GM12878 (cell line): ENCODE measurements at regions not wholly inside any gene's neighbourhood (a gene's known extent, or its start where the extent isn't known, plus 50 kb on each side); places are given as distances from the start of the nearest gene placed in this dataset.

Source experiments
- ATAC-seq: fragments of 200-7000 bp; cut with Tn5 transposase; 3 replicates; pipeline ENCODE4 v1.9.1; 2020; ENCODE audit warnings: mild to moderate bottlenecking, moderate library complexity
- BruUV-seq: library from RNA; stranded (reverse); fragments of 400-500 nt; replicated peaks from 2 replicates; lab custom pipeline; 2021; lab: Mats Ljungman, UMichigan
- CTCF ChIA-PET: fragments of 300-600 bp; sonication (Branson Sonifier 250); formaldehyde crosslinking; extraction: SDS; loops from one replicate; lab custom pipeline; 2021; ENCODE audit warnings: inconsistent platforms; lab: Yijun Ruan, JAX
- POLR2A ChIA-PET: fragments of 350-600 bp; formaldehyde crosslinking; extraction: SDS; loops from one replicate; lab custom pipeline; 2021; ENCODE audit warnings: inconsistent platforms; lab: Charles Lee
- RAD21 ChIA-PET: fragments of 300-600 bp; sonication (Branson Sonifier 250); formaldehyde crosslinking; loops from one replicate; lab custom pipeline; 2023; ENCODE audit warnings: antibody characterized with exemption; ENCODE audit not compliant: unreplicated experiment; lab: Charles Lee
- SMC1A ChIA-PET: fragments of 300-600 bp; sonication (Branson Sonifier 250); formaldehyde crosslinking; loops from one replicate; lab custom pipeline; 2023; ENCODE audit not compliant: unreplicated experiment, uncharacterized antibody; lab: Charles Lee
- DNase-seq: peaks from one replicate; pipeline ENCODE4 v3.0.0-alpha.2; 2011; ENCODE audit warnings: low read depth, low spot score
- FAIRE-seq: peaks from 3 replicates; lab custom pipeline; 2011; peaks lifted over from hg19 to GRCh38; lab: Jason Lieb, UNC
- H2AFZ ChIP-seq: 2 replicates; pipeline ENCODE4 v1.6.0; 2011; ENCODE audit warnings: low read depth, low read length, control low read depth; ENCODE audit not compliant: control insufficient read depth
- H3K27ac ChIP-seq: 2 replicates; pipeline ENCODE4 v1.5.1; 2011; ENCODE audit warnings: control low read depth; ENCODE audit not compliant: control insufficient read depth, insufficient read depth
- H3K27me3 ChIP-seq, 2 experiments: replicated peaks in 1 of 2; 2 replicates each; pipeline versions ENCODE4 v1.6.0 to v1.6.1; 2011; ENCODE audit warnings: low read length in 1 of 2; ENCODE audit not compliant: control insufficient read depth in 2 of 2, insufficient read depth in 2 of 2
- H3K36me3 ChIP-seq, 2 experiments: 2 replicates each; pipeline ENCODE4 v1.5.1; 2011; ENCODE audit warnings: low read length in 1 of 2; ENCODE audit not compliant: control insufficient read depth in 2 of 2, insufficient read depth in 2 of 2
- H3K4me1 ChIP-seq: 2 replicates; pipeline ENCODE4 v1.6.1; 2011; ENCODE audit warnings: mild to moderate bottlenecking, low read length, moderate library complexity, mixed read lengths; ENCODE audit not compliant: control insufficient read depth, insufficient read depth
- H3K4me2 ChIP-seq: 2 replicates; pipeline ENCODE4 v1.6.0; 2011; ENCODE audit warnings: control low read depth; ENCODE audit not compliant: control insufficient read depth, insufficient read depth
- H3K4me3 ChIP-seq: fragments of 200-600 bp; sonication (generic); 2 replicates; pipeline ENCODE4 v1.5.1; 2016
- H3K79me2 ChIP-seq: 2 replicates; pipeline ENCODE4 v1.6.0; 2011; ENCODE audit warnings: low read length; ENCODE audit not compliant: control insufficient read depth, insufficient read depth
- H3K9ac ChIP-seq: 2 replicates; pipeline ENCODE4 v1.8.0; 2011; ENCODE audit warnings: low read length, control low read depth, mixed read lengths; ENCODE audit not compliant: control insufficient read depth, insufficient read depth
- H3K9me3 ChIP-seq: replicated peaks from 3 replicates; pipeline ENCODE4 v1.5.1; 2011; ENCODE audit warnings: mild to moderate bottlenecking, low read length; ENCODE audit not compliant: control insufficient read depth, insufficient read depth
- H4K20me1 ChIP-seq: 2 replicates; pipeline ENCODE4 v1.6.0; 2011; ENCODE audit not compliant: control insufficient read depth, insufficient read depth
- CHD2 ChIP-seq: IDR thresholded peaks from 2 replicates; pipeline ENCODE4 v1.6.1; 2011; ENCODE audit warnings: low read depth, low read length, improper control_type of control experiment, borderline replicate concordance
- ETV6 ChIP-seq, 2 experiments: fragments of 450-650 bp in 1 of 2; IDR thresholded peaks in 1 of 2; conservative IDR thresholded peaks in 1 of 2; 2 replicates each; pipeline ENCODE4 v1.6.1; 2014; ENCODE audit warnings: antibody characterized with exemption in 1 of 2, borderline replicate concordance in 1 of 2, low read depth in 1 of 2, mild to moderate bottlenecking in 1 of 2, moderate library complexity in 1 of 2
- IRF4 ChIP-seq: IDR thresholded peaks from 2 replicates; pipeline ENCODE4 v1.6.1; 2011; ENCODE audit warnings: low read depth, low read length
- JUND ChIP-seq: IDR thresholded peaks from 2 replicates; pipeline ENCODE4 v1.6.1; 2012; ENCODE audit warnings: low read depth, mild to moderate bottlenecking, low read length, improper control_type of control experiment, moderate library complexity
- KAT2A ChIP-seq: conservative IDR thresholded peaks from 2 replicates; pipeline ENCODE4 v1.6.1; 2011; ENCODE audit warnings: low read depth, low read length; ENCODE audit not compliant: control insufficient read depth
- MYB ChIP-seq: fragments of 150-350 bp; IDR thresholded peaks from 2 replicates; pipeline ENCODE4 v1.6.1; 2014; ENCODE audit warnings: mild to moderate bottlenecking, low read depth, low read length, borderline replicate concordance
- NFYA ChIP-seq: IDR thresholded peaks from 2 replicates; pipeline ENCODE4 v1.6.1; 2011; ENCODE audit warnings: low read depth, mild to moderate bottlenecking, low read length, improper control_type of control experiment, borderline replicate concordance
- NFYB ChIP-seq: IDR thresholded peaks from 2 replicates; pipeline ENCODE4 v1.6.1; 2011; ENCODE audit warnings: low read depth, mild to moderate bottlenecking, low read length, improper control_type of control experiment, moderate library complexity; ENCODE audit not compliant: insufficient read depth
- SIX5 ChIP-seq: IDR thresholded peaks from 2 replicates; pipeline ENCODE4 v1.6.1; 2011; ENCODE audit warnings: mild to moderate bottlenecking, low read depth, low read length, moderate library complexity; ENCODE audit not compliant: severe bottlenecking
- SMAD1 ChIP-seq: fragments of 450-650 bp; IDR thresholded peaks from 2 replicates; pipeline ENCODE4 v1.6.1; 2018; ENCODE audit warnings: mild to moderate bottlenecking, low read depth; ENCODE audit not compliant: partially characterized antibody
- ZNF384 ChIP-seq: IDR thresholded peaks from 2 replicates; pipeline ENCODE4 v1.6.1; 2012; ENCODE audit warnings: low read depth, mild to moderate bottlenecking, low read length, improper control_type of control experiment, borderline replicate concordance
- WGBS: methylation state at CpG from one replicate; pipeline ENCODE4 v1.1.6; 2016; ENCODE audit warnings: low lambda C conversion rate; ENCODE audit not compliant: insufficient replicate concordance, insufficient coverage; ENCODE audit errors: missing lambda C conversion rate; 5-methylcytosine and 5-hydroxymethylcytosine counted together
- in situ Hi-C: fragments of 300-500 bp; cut with MboI; formaldehyde crosslinking; loops from 9 replicates; pipeline ENCODE4 v1.14.3; 2018; ENCODE audit warnings: mixed read lengths
- intact Hi-C: fragments of 100-400 bp; cut with micrococcal nuclease; formaldehyde crosslinking; loops from one replicate; pipeline ENCODE4 v1.14.2; 2022; ENCODE audit not compliant: unreplicated experiment
- TF ChIP-seq, protein P1 (sequence below): fragments of 450-650 bp; IDR thresholded peaks from 2 replicates; pipeline ENCODE4 v1.6.1; 2014; ENCODE audit warnings: mild to moderate bottlenecking
- TF ChIP-seq, protein P2 (sequence below): IDR thresholded peaks from 2 replicates; pipeline ENCODE4 v1.6.1; 2011; ENCODE audit warnings: low read depth, mild to moderate bottlenecking, low read length, moderate library complexity, borderline replicate concordance; ENCODE audit errors: extremely low read depth

DNA sequence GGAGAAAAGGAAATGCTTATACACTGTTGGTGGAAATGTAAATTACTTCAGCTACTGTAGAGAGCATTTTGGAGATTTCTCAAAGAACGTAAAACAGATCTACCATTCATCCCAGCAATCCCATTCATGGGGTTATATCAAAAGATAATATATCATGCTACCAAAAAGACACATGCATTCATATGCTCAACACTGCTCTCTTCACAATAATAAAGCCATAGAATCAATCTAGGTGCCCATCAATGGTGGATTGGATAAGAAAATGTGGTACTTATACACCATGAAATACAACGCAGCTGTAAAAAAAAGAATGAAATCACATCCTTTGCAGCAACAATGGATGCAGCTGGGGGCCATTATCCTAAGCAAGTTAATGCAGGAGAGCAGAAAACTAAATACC, 1487.7 kb upstream of the SEL1L start:
- CTCF ChIA-PET, result no interaction called here
- SMC1A ChIA-PET, result no interaction called here

More for the DNA sequence above, 1487.7 kb upstream of the SEL1L start:
- H3K9me3 ChIP-seq, result no peaks in the 10 kb centered on the region
- H3K36me3 ChIP-seq, result no peaks in the 10 kb centered on the region
- no peaks in the 10 kb centered on the region for H3K4me1 ChIP-seq
- H3K4me3 ChIP-seq, result no peak overlapping the region
- H3K27ac ChIP-seq, result no peak overlapping the region
- H3K27me3 ChIP-seq, result no peaks in the 10 kb centered on the region
- H3K79me2 ChIP-seq, result no peaks in the 10 kb centered on the region
- RAD21 ChIA-PET, result no interaction called here
- no peak for DNase-seq
- ATAC-seq, result no peak
- WGBS, result 41% methylated on average over 2 of the region's 2 CpGs
- TF ChIP-seq NFYB, result no peak
- no peak for TF ChIP-seq SMAD1
- TF ChIP-seq IRF4, result no peak
- TF ChIP-seq, protein P1, sequence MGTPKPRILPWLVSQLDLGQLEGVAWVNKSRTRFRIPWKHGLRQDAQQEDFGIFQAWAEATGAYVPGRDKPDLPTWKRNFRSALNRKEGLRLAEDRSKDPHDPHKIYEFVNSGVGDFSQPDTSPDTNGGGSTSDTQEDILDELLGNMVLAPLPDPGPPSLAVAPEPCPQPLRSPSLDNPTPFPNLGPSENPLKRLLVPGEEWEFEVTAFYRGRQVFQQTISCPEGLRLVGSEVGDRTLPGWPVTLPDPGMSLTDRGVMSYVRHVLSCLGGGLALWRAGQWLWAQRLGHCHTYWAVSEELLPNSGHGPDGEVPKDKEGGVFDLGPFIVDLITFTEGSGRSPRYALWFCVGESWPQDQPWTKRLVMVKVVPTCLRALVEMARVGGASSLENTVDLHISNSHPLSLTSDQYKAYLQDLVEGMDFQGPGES, result no peak
- TF ChIP-seq, protein P2, sequence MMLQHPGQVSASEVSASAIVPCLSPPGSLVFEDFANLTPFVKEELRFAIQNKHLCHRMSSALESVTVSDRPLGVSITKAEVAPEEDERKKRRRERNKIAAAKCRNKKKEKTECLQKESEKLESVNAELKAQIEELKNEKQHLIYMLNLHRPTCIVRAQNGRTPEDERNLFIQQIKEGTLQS, result no peak
- TF ChIP-seq NFYA, result no peak
- TF ChIP-seq CHD2, result no peak
- no peak for TF ChIP-seq JUND
- no peak for TF ChIP-seq ETV6 (conservative IDR thresholded peaks at IDR 0.05 in 1 of 2, IDR thresholded peaks at IDR 0.05 in 1 of 2; ENCODE audit: borderline replicate concordance in 1 of 2, low read depth in 1 of 2)
- no peak for TF ChIP-seq SIX5
- TF ChIP-seq MYB, result no peak
- no peak for TF ChIP-seq KAT2A
- TF ChIP-seq ZNF384, result no peak
- intact Hi-C loops (no loop called here), in situ Hi-C loops (no loop called here)
- H2AFZ ChIP-seq, result no peak overlapping the region
- no TSS peak for BruUV-seq
- no peak overlapping the region for H3K4me2 ChIP-seq
- H3K9ac ChIP-seq, result no peak overlapping the region
- H4K20me1 ChIP-seq, result no peaks in the 10 kb centered on the region
- FAIRE-seq, result no peak
- POLR2A ChIA-PET, result no interaction called here
